ENCODE measurements at regions not wholly inside any gene's neighbourhood (a gene's known extent, or its start where the extent isn't known, plus 50 kb on each side); places are given as distances from the start of the nearest gene placed in this dataset.

DNA sequence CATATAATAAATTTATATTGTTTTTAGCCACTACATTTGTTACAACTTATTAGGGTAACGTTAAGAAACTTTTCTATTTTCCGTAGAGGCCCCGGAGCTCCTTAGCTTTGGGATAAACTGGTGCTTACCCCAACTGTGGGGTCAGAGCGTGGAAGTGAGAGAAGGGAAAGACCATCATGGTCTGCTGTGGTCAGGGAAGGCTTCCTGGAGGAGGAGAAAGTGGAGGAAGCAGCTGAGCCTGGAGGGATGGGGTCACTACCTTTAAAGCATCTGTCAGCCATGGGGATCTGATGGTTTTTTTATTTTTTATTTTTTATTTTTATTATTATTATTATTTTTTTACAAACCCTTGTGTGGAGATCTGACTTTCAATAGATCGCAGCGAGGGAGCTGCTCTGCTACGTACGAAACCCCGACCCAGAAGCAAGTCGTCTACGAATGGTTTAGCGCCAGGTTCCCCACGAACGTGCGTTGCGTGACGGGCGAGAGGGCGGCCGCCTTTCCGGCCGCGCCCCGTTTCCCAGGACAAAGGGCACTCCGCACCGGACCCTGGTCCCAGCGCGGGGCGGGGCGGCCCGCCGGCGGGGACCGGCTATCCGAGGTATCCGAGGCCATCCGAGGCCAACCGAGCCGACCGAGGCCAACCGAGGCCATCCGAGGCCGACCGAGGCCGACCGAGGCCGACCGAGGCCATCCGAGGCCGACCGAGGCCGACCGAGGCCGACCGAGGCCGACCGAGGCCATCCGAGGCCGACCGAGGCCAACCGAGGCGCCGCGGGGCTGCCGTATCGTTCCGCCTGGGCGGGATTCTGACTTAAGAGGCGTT lies 1101.2 kb upstream of the TMEM132C start:
- TF ChIP-seq, protein P1, sequence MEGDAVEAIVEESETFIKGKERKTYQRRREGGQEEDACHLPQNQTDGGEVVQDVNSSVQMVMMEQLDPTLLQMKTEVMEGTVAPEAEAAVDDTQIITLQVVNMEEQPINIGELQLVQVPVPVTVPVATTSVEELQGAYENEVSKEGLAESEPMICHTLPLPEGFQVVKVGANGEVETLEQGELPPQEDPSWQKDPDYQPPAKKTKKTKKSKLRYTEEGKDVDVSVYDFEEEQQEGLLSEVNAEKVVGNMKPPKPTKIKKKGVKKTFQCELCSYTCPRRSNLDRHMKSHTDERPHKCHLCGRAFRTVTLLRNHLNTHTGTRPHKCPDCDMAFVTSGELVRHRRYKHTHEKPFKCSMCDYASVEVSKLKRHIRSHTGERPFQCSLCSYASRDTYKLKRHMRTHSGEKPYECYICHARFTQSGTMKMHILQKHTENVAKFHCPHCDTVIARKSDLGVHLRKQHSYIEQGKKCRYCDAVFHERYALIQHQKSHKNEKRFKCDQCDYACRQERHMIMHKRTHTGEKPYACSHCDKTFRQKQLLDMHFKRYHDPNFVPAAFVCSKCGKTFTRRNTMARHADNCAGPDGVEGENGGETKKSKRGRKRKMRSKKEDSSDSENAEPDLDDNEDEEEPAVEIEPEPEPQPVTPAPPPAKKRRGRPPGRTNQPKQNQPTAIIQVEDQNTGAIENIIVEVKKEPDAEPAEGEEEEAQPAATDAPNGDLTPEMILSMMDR (IDR thresholded peaks at IDR 0.05) = no peak
- TF ChIP-seq EZH2phosphoT487 (IDR thresholded peaks at IDR 0.05) = no peak
